HUES6 (cell line): ENCODE measurements at regions not wholly inside any gene's neighbourhood (a gene's known extent, or its start where the extent isn't known, plus 50 kb on each side); places are given as distances from the start of the nearest gene placed in this dataset.
"Not testable (repeated sequence)": the region's sequence is repeated elsewhere in the genome, so short reads cannot be mapped to it uniquely, and the experiment has no call there.

ENCODE experiments used
- H3K27ac ChIP-seq: 2 replicates; pipeline ENCODE4 v1.7.0; 2013; ENCODE audit warnings: low read depth, mild to moderate bottlenecking, low read length, inconsistent platforms
- H3K27me3 ChIP-seq: 2 replicates; pipeline ENCODE4 v1.6.1; 2013; ENCODE audit warnings: low read length; ENCODE audit not compliant: control insufficient read depth, insufficient read depth
- H3K36me3 ChIP-seq: 2 replicates; pipeline ENCODE4 v1.6.1; 2013; ENCODE audit warnings: low read length; ENCODE audit not compliant: control insufficient read depth, insufficient read depth
- H3K4me1 ChIP-seq: 2 replicates; pipeline ENCODE4 v1.6.1; 2013; ENCODE audit warnings: low read length; ENCODE audit not compliant: control insufficient read depth, insufficient read depth
- H3K4me3 ChIP-seq: 2 replicates; pipeline ENCODE4 v1.5.1; 2013; ENCODE audit warnings: low read depth, low read length
- H3K9ac ChIP-seq: one replicate; pipeline ENCODE4 v1.6.1; 2013; ENCODE audit warnings: mild to moderate bottlenecking, low read length
- H3K9me3 ChIP-seq: 2 replicates; pipeline ENCODE4 v1.6.1; 2013; ENCODE audit warnings: low read depth, low read length; ENCODE audit not compliant: control insufficient read depth, insufficient read depth

- not testable (repeated sequence) for H3K27ac ChIP-seq, H3K27me3 ChIP-seq, H3K36me3 ChIP-seq, H3K9me3 ChIP-seq, H3K9ac ChIP-seq, H3K4me3 ChIP-seq, H3K4me1 ChIP-seq
These were observed 171.6 kb upstream of the NOTCH2NLA start for GRCh38 chr1:146400173-146401121.

GRCh38 chr1:146399225-146399624, 170.4 kb upstream of the NOTCH2NLA start:
- not testable (repeated sequence) for H3K36me3 ChIP-seq, H3K27ac ChIP-seq, H3K4me1 ChIP-seq, H3K9ac ChIP-seq, H3K9me3 ChIP-seq, H3K27me3 ChIP-seq, H3K4me3 ChIP-seq

- H3K4me3 ChIP-seq, H3K9me3 ChIP-seq, H3K4me1 ChIP-seq, H3K9ac ChIP-seq, H3K27ac ChIP-seq, H3K27me3 ChIP-seq, H3K36me3 ChIP-seq: not testable (repeated sequence)
These were observed 168.0 kb upstream of the NOTCH2NLA start for GRCh38 chr1:146396801-146397200.

GRCh38 chr1:146396242-146396641, 167.4 kb upstream of the NOTCH2NLA start:
- not testable (repeated sequence) for H3K4me1 ChIP-seq, H3K9ac ChIP-seq, H3K4me3 ChIP-seq, H3K27ac ChIP-seq, H3K9me3 ChIP-seq, H3K27me3 ChIP-seq, H3K36me3 ChIP-seq

- H3K4me3 ChIP-seq, H3K9me3 ChIP-seq, H3K27me3 ChIP-seq, H3K9ac ChIP-seq, H3K27ac ChIP-seq, H3K36me3 ChIP-seq, H3K4me1 ChIP-seq: not testable (repeated sequence)
These were observed 165.0 kb upstream of the NOTCH2NLA start for GRCh38 chr1:146393796-146394195.

- not testable (repeated sequence) for H3K9ac ChIP-seq, H3K27me3 ChIP-seq
These were observed 164.3 kb upstream of the NOTCH2NLA start for GRCh38 chr1:146393154-146393553.

GRCh38 chr1:146389178-146389577, 160.4 kb upstream of the NOTCH2NLA start:
- H3K9ac ChIP-seq, H3K36me3 ChIP-seq, H3K4me1 ChIP-seq, H3K27me3 ChIP-seq, H3K27ac ChIP-seq, H3K9me3 ChIP-seq, H3K4me3 ChIP-seq: not testable (repeated sequence)

More at GRCh38 chr1:146393154-146393553, 164.3 kb upstream of the NOTCH2NLA start:
- H3K4me1 ChIP-seq, H3K4me3 ChIP-seq, H3K27ac ChIP-seq, H3K9me3 ChIP-seq, H3K36me3 ChIP-seq: not testable (repeated sequence)

GRCh38 chr1:146387750-146388469, 159.1 kb upstream of the NOTCH2NLA start:
- H3K9ac ChIP-seq, H3K4me1 ChIP-seq, H3K27me3 ChIP-seq, H3K36me3 ChIP-seq, H3K27ac ChIP-seq, H3K4me3 ChIP-seq, H3K9me3 ChIP-seq: not testable (repeated sequence)

- H3K4me3 ChIP-seq, result peak overlapping the region; percentile 46
- H3K27ac ChIP-seq, result peak overlapping the region; percentile 56; the same call in 1 of the 2 replicates
- not testable (repeated sequence) for H3K27me3 ChIP-seq, H3K36me3 ChIP-seq, H3K4me1 ChIP-seq, H3K9me3 ChIP-seq
- peak overlapping the region; percentile 88 for H3K9ac ChIP-seq
These were observed 158.3 kb upstream of the NOTCH2NLA start for GRCh38 chr1:146386851-146387749.

GRCh38 chr1:146381196-146381595, 152.4 kb upstream of the NOTCH2NLA start:
- not testable (repeated sequence) for H3K27me3 ChIP-seq, H3K4me3 ChIP-seq, H3K9ac ChIP-seq, H3K4me1 ChIP-seq, H3K27ac ChIP-seq, H3K36me3 ChIP-seq, H3K9me3 ChIP-seq
